Endothelial cell of umbilical vein (primary cell): ENCODE measurements at regions not wholly inside any gene's neighbourhood (a gene's known extent, or its start where the extent isn't known, plus 50 kb on each side); places are given as distances from the start of the nearest gene placed in this dataset.

Experiments used
- BruUV-seq: library from RNA; stranded (reverse); fragments of 400-500 nt; replicated peaks from 2 replicates; lab custom pipeline; 2021; lab: Mats Ljungman, UMichigan
- CTCF ChIA-PET: fragments of 300-600, 350-600 bp; sonication (Branson Sonifier 250); formaldehyde crosslinking; loops from one replicate; lab custom pipeline; 2021; ENCODE audit warnings: antibody characterized with exemption, inconsistent platforms; lab: Charles Lee
- POLR2A ChIA-PET: fragments of 300-600, 350-600 bp; sonication (Branson Sonifier 250); formaldehyde crosslinking; loops from one replicate; lab custom pipeline; 2021; ENCODE audit warnings: antibody characterized with exemption, inconsistent platforms; lab: Charles Lee
- DNase-seq: peaks from one replicate; pipeline ENCODE4 v3.0.0-alpha.2; 2011; ENCODE audit warnings: low read depth, low spot score
- FAIRE-seq: peaks from 2 replicates; lab custom pipeline; 2011; peaks lifted over from hg19 to GRCh38; lab: Jason Lieb, UNC
- H2AFZ ChIP-seq: 2 replicates; pipeline ENCODE4 v1.6.0; 2012; ENCODE audit warnings: low read depth, low read length, control low read depth, inconsistent platforms
- H3K27ac ChIP-seq: 2 replicates; pipeline ENCODE4 v1.5.1; 2011; ENCODE audit warnings: low read depth, mild to moderate bottlenecking, control low read depth, low read length, moderate library complexity; ENCODE audit not compliant: insufficient read depth
- H3K27me3 ChIP-seq, 2 experiments: 2 replicates each; pipeline versions ENCODE4 v1.6.0 to v1.6.1; 2011; ENCODE audit warnings: low read length in 2 of 2, mixed read lengths in 1 of 2; ENCODE audit not compliant: control insufficient read depth in 2 of 2, insufficient read depth in 2 of 2
- H3K36me3 ChIP-seq, 2 experiments: 2 replicates in 1 of 2; 3 replicates in 1 of 2; pipeline ENCODE4 v1.5.1; 2011; ENCODE audit warnings: low read length in 2 of 2, mild to moderate bottlenecking in 1 of 2, moderate library complexity in 1 of 2; ENCODE audit not compliant: control insufficient read depth in 2 of 2, insufficient read depth in 2 of 2; ENCODE audit errors: extremely low read depth in 1 of 2
- H3K4me1 ChIP-seq: 3 replicates; pipeline ENCODE4 v1.5.1; 2011; ENCODE audit warnings: mild to moderate bottlenecking, low read length; ENCODE audit not compliant: control insufficient read depth, insufficient read depth; ENCODE audit errors: extremely low read depth
- H3K4me2 ChIP-seq: 2 replicates; pipeline ENCODE4 v1.6.1; 2011; ENCODE audit warnings: low read length, control low read depth, mixed read lengths; ENCODE audit not compliant: insufficient read depth
- H3K4me3 ChIP-seq, 3 experiments: fragments of 200-600 bp in 1 of 3; sonication (generic), shearing (Covaris generic) in 1 of 3; replicated peaks in 1 of 3; 2 replicates each; pipeline ENCODE4 v1.5.1; 2011 to 2016; ENCODE audit warnings: control low read depth in 3 of 3, low read length in 3 of 3, mild to moderate bottlenecking in 2 of 3, inconsistent platforms in 1 of 3, low read depth in 1 of 3, moderate library complexity in 1 of 3; ENCODE audit not compliant: insufficient read depth in 1 of 3
- H3K79me2 ChIP-seq: 2 replicates; pipeline ENCODE4 v1.6.0; 2012; ENCODE audit warnings: low read length, inconsistent platforms; ENCODE audit not compliant: control insufficient read depth, insufficient read depth
- H3K9ac ChIP-seq: replicated peaks from 2 replicates; pipeline ENCODE3; 2011; ENCODE audit warnings: low read length, control low read depth; ENCODE audit not compliant: insufficient read depth; ENCODE audit errors: extremely low read depth
- H3K9me1 ChIP-seq: replicated peaks from 3 replicates; pipeline ENCODE4 v1.6.0; 2011; ENCODE audit warnings: mild to moderate bottlenecking, low read length; ENCODE audit not compliant: control insufficient read depth, insufficient read depth; ENCODE audit errors: extremely low read depth
- H3K9me3 ChIP-seq: replicated peaks from 2 replicates; pipeline ENCODE4 v1.5.1; 2012; ENCODE audit warnings: low read length, inconsistent platforms; ENCODE audit not compliant: control insufficient read depth, insufficient read depth
- H4K20me1 ChIP-seq: replicated peaks from 2 replicates; pipeline ENCODE3; 2011; ENCODE audit warnings: mild to moderate bottlenecking, low read length; ENCODE audit not compliant: control insufficient read depth, insufficient read depth; ENCODE audit errors: extremely low read depth
- EZH2 ChIP-seq: IDR thresholded peaks from 2 replicates; pipeline ENCODE4 v1.6.1; 2012; ENCODE audit warnings: borderline replicate concordance, low read depth, mild to moderate bottlenecking, moderate library complexity, low read length, inconsistent platforms; ENCODE audit not compliant: severe bottlenecking
- FOS ChIP-seq: IDR thresholded peaks from 2 replicates; pipeline ENCODE4 v1.6.1; 2011; ENCODE audit warnings: mild to moderate bottlenecking, low read length, moderate library complexity, borderline replicate concordance; ENCODE audit not compliant: insufficient read depth
- GATA2 ChIP-seq: IDR thresholded peaks from 2 replicates; pipeline ENCODE4 v1.7.0; 2011; ENCODE audit warnings: low read depth, mild to moderate bottlenecking, moderate library complexity, mixed read lengths, low read length; ENCODE audit not compliant: insufficient read length, insufficient read depth
- JUN ChIP-seq: IDR thresholded peaks from 2 replicates; pipeline ENCODE4 v1.6.1; 2011; ENCODE audit warnings: borderline replicate concordance, low read depth; ENCODE audit not compliant: insufficient read length, insufficient read depth
- MYC ChIP-seq: IDR thresholded peaks from one replicate; pipeline ENCODE4 v1.6.1; 2011; ENCODE audit warnings: mild to moderate bottlenecking, low read depth, low read length
- POLR2A ChIP-seq: IDR thresholded peaks from 2 replicates; pipeline ENCODE4 v1.6.1; 2012; ENCODE audit warnings: low read depth, mild to moderate bottlenecking, control low read depth, low read length
- POLR2AphosphoS5 ChIP-seq: IDR thresholded peaks from 2 replicates; pipeline ENCODE4 v1.6.1; 2012; ENCODE audit warnings: low read depth, mild to moderate bottlenecking, control low read depth, low read length, moderate library complexity; ENCODE audit not compliant: insufficient read depth
- dilution Hi-C: fragments of 300-500 bp; cut with MboI; formaldehyde crosslinking; loops from one replicate; pipeline ENCODE4 v1.15.0; 2019; ENCODE audit warnings: low sequenced_read_pairs; ENCODE audit not compliant: extremely low pct_ligation_motif_present
- intact Hi-C: fragments of 100-400 bp; cut with micrococcal nuclease; formaldehyde crosslinking; loops from one replicate; pipeline ENCODE4 v1.10.0; 2022
- TF ChIP-seq, protein P1 (sequence below): IDR thresholded peaks from 2 replicates; pipeline ENCODE4 v1.6.1; 2011; ENCODE audit not compliant: insufficient read depth, insufficient read length
- TF ChIP-seq, protein P2 (sequence below), 2 donors: IDR thresholded peaks; 1 replicate in 1 of 2; 2 replicates in 1 of 2; pipeline ENCODE4 v1.5.1; 2011; ENCODE audit warnings: low read length in 2 of 2, mild to moderate bottlenecking in 2 of 2, moderate library complexity in 2 of 2, control low read depth in 1 of 2, inconsistent platforms in 1 of 2, low read depth in 1 of 2; ENCODE audit not compliant: insufficient read depth in 1 of 2; ENCODE audit errors: extremely low read depth in 1 of 2

DNA sequence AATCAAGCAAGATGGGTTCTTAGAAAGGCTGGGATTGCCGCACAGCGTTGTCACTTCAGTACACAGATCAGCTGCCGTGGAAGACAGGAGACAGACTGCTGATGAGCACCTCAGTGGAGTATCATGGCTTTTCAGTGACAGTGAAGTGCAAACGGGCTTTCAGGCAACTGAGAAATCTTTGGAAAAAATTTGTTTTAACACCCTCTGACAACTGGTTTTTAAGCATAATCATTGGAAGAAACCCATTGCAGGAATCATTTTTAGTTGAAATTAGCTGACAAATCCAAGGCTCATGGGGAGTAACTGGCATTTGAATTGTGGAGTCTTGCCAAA is 418.8 kb downstream of the OTOL1 start:
- no peak for FAIRE-seq
- dilution Hi-C loops, result no loop called here
- H3K27ac ChIP-seq, result no peak overlapping the region

More for the DNA sequence above, 418.8 kb downstream of the OTOL1 start:
- Histone ChIP-seq H2AFZ (no peak overlapping the region), H3K79me2 (no peaks in the 10 kb centered on the region), H3K4me2 (no peak overlapping the region), H3K9me3 (no peaks in the 10 kb centered on the region), H3K9ac (no peak overlapping the region), H3K4me3 (no peak overlapping the region), H3K36me3 (no peaks in the 10 kb centered on the region), H3K9me1 (no peaks in the 10 kb centered on the region), H3K27me3 (no peaks in the 10 kb centered on the region), H4K20me1 (no peaks in the 10 kb centered on the region), H3K4me1 (no peaks in the 10 kb centered on the region)
- intact Hi-C loops, result loop anchor here (2.0 kb wide), 2 partner anchors 25 to 61 kb away; no protein-coding TSS in a partner anchor
- POLR2A ChIA-PET, result no interaction called here
- BruUV-seq, result no TSS peak
- TF ChIP-seq JUN (no peak), GATA2 (no peak), FOS (no peak), POLR2A (no peak), EZH2 (no peak), MYC (no peak), POLR2AphosphoS5 (no peak)
- TF ChIP-seq, protein P1, sequence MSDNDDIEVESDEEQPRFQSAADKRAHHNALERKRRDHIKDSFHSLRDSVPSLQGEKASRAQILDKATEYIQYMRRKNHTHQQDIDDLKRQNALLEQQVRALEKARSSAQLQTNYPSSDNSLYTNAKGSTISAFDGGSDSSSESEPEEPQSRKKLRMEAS, result no peak
- TF ChIP-seq, protein P2, sequence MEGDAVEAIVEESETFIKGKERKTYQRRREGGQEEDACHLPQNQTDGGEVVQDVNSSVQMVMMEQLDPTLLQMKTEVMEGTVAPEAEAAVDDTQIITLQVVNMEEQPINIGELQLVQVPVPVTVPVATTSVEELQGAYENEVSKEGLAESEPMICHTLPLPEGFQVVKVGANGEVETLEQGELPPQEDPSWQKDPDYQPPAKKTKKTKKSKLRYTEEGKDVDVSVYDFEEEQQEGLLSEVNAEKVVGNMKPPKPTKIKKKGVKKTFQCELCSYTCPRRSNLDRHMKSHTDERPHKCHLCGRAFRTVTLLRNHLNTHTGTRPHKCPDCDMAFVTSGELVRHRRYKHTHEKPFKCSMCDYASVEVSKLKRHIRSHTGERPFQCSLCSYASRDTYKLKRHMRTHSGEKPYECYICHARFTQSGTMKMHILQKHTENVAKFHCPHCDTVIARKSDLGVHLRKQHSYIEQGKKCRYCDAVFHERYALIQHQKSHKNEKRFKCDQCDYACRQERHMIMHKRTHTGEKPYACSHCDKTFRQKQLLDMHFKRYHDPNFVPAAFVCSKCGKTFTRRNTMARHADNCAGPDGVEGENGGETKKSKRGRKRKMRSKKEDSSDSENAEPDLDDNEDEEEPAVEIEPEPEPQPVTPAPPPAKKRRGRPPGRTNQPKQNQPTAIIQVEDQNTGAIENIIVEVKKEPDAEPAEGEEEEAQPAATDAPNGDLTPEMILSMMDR (IDR thresholded peaks at IDR 0.05; ENCODE audit: extremely low read depth in 1 of 2, insufficient read depth in 1 of 2, low read depth in 1 of 2, low read length in 2 of 2), result no peak
- CTCF ChIA-PET, result no interaction called here
- no peak for DNase-seq
